Psoas muscle (tissue), 7 donors: ENCODE measurements at regions not wholly inside any gene's neighbourhood (a gene's known extent, or its start where the extent isn't known, plus 50 kb on each side); places are given as distances from the start of the nearest gene placed in this dataset.

ENCODE experiments used
- ATAC-seq, 4 donors: fragments of 200-7000 bp; cut with Tn5 transposase; one replicate each; pipeline ENCODE4 v1.9.1; 2020; ENCODE audit warnings: moderate library complexity in 3 of 4, mild to moderate bottlenecking in 2 of 4
- DNase-seq, 2 donors: peaks; one replicate each; pipeline ENCODE4 v3.0.0-alpha.2; 2020
- H3K27ac ChIP-seq: fragments of 200-600 bp; one replicate; pipeline ENCODE4 v1.8.0; 2022
- H3K27me3 ChIP-seq, 3 donors: fragments of 200-600 bp in 1 of 3; one replicate each; pipeline versions ENCODE4 v1.6.1 to v1.8.0; 2013 to 2022; ENCODE audit warnings: low read length in 2 of 3, mild to moderate bottlenecking in 2 of 3, moderate library complexity in 1 of 3; ENCODE audit not compliant: insufficient read depth in 3 of 3
- H3K36me3 ChIP-seq, 2 donors: fragments of 200-600 bp in 1 of 2; one replicate each; pipeline versions ENCODE4 v1.6.1 to v1.8.0; 2013 to 2022; ENCODE audit warnings: low read depth in 1 of 2, mild to moderate bottlenecking in 1 of 2, moderate library complexity in 1 of 2; ENCODE audit not compliant: insufficient read depth in 1 of 2
- H3K4me1 ChIP-seq: fragments of 200-600 bp; one replicate; pipeline ENCODE4 v1.8.0; 2022
- H3K4me3 ChIP-seq: fragments of 200-600 bp; one replicate; pipeline ENCODE4 v1.8.0; 2022; ENCODE audit warnings: mild to moderate bottlenecking
- H3K9me3 ChIP-seq: fragments of 200-600 bp; one replicate; pipeline ENCODE4 v1.8.0; 2022
- WGBS, 3 donors: extraction: QIAGEN DNeasy Blood & Tissue Kit; methylation state at CpG; one replicate each; pipeline versions ENCODE4 v1.1.6 to v1.1.7; 2013; 5-methylcytosine and 5-hydroxymethylcytosine counted together
- intact Hi-C, 2 donors: fragments of 100-400 bp; cut with DNase I; formaldehyde crosslinking; loops; one replicate each; pipeline versions ENCODE4 v1.11.0 to v1.14.2; 2022
- TF ChIP-seq, protein P1 (sequence below): fragments of 200-600 bp; IDR thresholded peaks from one replicate; pipeline ENCODE4 v1.8.0; 2022; ENCODE audit warnings: antibody characterized with exemption
- donor health status: healthy with polysubstance abuse.
- donor health status: DM: no; HTN: no; CAD: no; lungs with moderate emphysema.
- donor health status: Bipolar disorder and iron deficiency.
- donor health status: healthy.
- donor health status: DM: yes; HTN: yes; CAD: no.
- donor health status: DM: no; HTN: no; CAD: no.
- donor health status: DM: yes; HTN: yes; CAD: no.

DNA sequence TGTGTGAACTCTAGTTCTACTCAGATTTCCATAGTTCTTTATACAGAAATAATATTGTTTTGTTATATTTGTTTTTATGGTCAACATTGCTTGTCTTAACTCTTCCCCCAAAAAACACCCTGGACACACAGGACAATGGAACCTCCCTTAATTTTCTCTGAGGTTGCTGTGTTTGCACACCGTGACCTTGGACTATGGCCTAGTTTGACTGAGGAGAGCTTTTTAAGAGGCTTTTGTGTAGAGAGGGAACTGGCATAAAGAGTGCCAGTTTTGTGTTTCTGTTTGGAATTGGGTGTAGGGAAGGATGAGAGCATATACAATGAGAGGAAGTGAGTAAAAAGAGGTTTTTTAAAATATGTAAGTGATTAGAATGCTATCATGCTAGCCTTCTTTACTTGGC, 101.1 kb upstream of the MEF2C start:
- H3K27ac ChIP-seq = no peak overlapping the region
- H3K9me3 ChIP-seq = no peaks in the 10 kb centered on the region
- DNase-seq (no peak), ATAC-seq (no peak)
- no peaks in the 10 kb centered on the region for H3K27me3 ChIP-seq
- whole genome bisulfite sequencing, 3 donors = 84 to 91% (median 89%) methylated on average over 1 of the region's 1 CpG
- intact Hi-C loops = no loop called here
- no peaks in the 10 kb centered on the region for H3K4me1 ChIP-seq
- no peak overlapping the region for H3K4me3 ChIP-seq
- H3K36me3 ChIP-seq = no peaks in the 10 kb centered on the region
- TF ChIP-seq, protein P1, sequence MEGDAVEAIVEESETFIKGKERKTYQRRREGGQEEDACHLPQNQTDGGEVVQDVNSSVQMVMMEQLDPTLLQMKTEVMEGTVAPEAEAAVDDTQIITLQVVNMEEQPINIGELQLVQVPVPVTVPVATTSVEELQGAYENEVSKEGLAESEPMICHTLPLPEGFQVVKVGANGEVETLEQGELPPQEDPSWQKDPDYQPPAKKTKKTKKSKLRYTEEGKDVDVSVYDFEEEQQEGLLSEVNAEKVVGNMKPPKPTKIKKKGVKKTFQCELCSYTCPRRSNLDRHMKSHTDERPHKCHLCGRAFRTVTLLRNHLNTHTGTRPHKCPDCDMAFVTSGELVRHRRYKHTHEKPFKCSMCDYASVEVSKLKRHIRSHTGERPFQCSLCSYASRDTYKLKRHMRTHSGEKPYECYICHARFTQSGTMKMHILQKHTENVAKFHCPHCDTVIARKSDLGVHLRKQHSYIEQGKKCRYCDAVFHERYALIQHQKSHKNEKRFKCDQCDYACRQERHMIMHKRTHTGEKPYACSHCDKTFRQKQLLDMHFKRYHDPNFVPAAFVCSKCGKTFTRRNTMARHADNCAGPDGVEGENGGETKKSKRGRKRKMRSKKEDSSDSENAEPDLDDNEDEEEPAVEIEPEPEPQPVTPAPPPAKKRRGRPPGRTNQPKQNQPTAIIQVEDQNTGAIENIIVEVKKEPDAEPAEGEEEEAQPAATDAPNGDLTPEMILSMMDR = no peak

DNA sequence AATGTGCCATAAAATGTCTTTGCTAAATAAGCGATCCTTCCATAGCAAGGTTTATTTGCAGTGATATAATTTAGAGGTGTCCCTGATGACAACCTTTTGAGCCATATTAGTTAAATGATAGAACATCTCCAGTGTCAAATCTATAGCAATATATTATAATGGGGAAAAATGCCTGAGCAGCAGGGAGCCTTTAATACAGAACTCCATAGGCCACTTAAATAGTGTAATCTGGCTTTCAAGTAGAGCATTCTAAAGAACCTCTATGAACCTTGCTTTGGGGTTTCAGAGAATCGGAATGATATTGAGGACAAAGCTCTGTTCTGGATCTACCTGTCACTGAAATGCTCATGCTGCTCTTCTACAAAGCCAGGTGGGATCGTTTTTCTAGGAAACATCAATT, 96.7 kb upstream of the MEF2C start:
- no peaks in the 10 kb centered on the region for H3K4me1 ChIP-seq
- H3K9me3 ChIP-seq = no peaks in the 10 kb centered on the region
- no peak overlapping the region for H3K4me3 ChIP-seq
- TF ChIP-seq, protein P1 = no peak
- no peak for DNase-seq
- H3K36me3 ChIP-seq = no peaks in the 10 kb centered on the region
- no peak overlapping the region for H3K27ac ChIP-seq
- ATAC-seq = no peak
- 80 to 83% (median 81%) methylated on average over 3 of the region's 3 CpGs for WGBS, 3 donors
- intact Hi-C loops = no loop called here
- H3K27me3 ChIP-seq = no peaks in the 10 kb centered on the region

DNA sequence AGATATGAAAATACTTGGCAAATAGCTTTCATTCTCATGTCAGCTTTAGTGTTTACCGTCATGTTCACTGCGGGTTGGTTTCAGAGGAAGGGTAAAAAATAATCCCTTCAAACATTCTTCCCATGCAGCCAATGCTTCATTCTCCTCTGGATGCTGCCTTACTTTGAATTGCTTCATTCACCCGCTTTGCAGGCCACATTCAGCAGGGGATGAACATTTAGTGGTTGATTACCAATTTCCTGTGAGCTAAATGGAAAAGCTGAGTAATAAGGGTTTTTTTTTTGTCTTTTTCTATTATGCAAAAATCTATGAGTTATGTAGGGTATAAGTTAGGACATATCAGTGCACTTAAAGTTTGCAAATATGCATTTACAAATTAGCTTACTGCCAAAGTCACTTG, 96.3 kb upstream of the MEF2C start:
- Histone ChIP-seq H3K4me1 (no peaks in the 10 kb centered on the region), H3K27ac (no peak overlapping the region), H3K27me3 (no peaks in the 10 kb centered on the region), H3K36me3 (no peaks in the 10 kb centered on the region), H3K9me3 (no peaks in the 10 kb centered on the region), H3K4me3 (no peak overlapping the region)
- intact Hi-C loops = no loop called here
- TF ChIP-seq, protein P1 = no peak
- ATAC-seq (no peak), DNase-seq (no peak)
- whole genome bisulfite sequencing, 3 donors = 68 to 81% (median 76%) methylated on average over 3 of the region's 3 CpGs

DNA sequence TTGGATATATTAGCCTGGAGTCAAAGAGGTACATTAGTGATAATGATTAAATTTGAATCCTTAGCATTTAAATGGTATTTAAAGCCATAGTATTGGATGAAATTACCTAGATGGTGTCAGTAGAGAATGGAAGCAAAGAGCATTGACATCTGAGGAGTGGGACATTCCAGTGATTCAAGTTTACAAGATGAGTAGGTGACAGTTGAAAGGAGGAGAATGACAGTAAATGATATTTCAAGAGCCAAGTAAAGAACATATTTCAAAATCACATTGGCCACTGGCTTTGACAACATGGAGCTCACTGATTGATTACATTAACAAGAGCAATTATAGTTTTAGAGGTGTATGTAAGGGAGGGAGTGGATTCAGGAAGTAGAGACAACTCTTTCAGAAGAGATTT, 93.9 kb upstream of the MEF2C start:
- Histone ChIP-seq H3K27me3 (no peaks in the 10 kb centered on the region), H3K36me3 (no peaks in the 10 kb centered on the region), H3K9me3 (no peaks in the 10 kb centered on the region), H3K4me1 (no peaks in the 10 kb centered on the region), H3K4me3 (no peak overlapping the region), H3K27ac (no peak overlapping the region)
- DNase-seq = no peak
- intact Hi-C loops = no loop called here
- ATAC-seq = no peak
- TF ChIP-seq, protein P1 = no peak
